ENCODE measurements at regions not wholly inside any gene's neighbourhood (a gene's known extent, or its start where the extent isn't known, plus 50 kb on each side); places are given as distances from the start of the nearest gene placed in this dataset.

GRCh38 chr12:13882176-13882575 is 99.2 kb downstream of the GRIN2B start:
- no peaks in the 10 kb centered on the region for H3K9me3 ChIP-seq (replicated peaks in 1 of 3)
- no peak overlapping the region for H3K27ac ChIP-seq
- H3K4me3 ChIP-seq: no peak overlapping the region
- intact Hi-C loops (cut with DNase I): no loop called here
- no peaks in the 10 kb centered on the region for H3K27me3 ChIP-seq
- H3K36me3 ChIP-seq (replicated peaks in 1 of 2): no peaks in the 10 kb centered on the region
- 51 to 60% (median 53%) methylated on average over 4 of the region's 4 CpGs for WGBS, 4 donors
- DNase-seq: no peak
- no peaks in the 10 kb centered on the region for H3K4me1 ChIP-seq (replicated peaks in 1 of 2)
- TF ChIP-seq POLR2A (IDR thresholded peaks at IDR 0.05) (no peak), CTCF (IDR thresholded peaks at IDR 0.05) (no peak)

- Histone ChIP-seq H3K36me3 (replicated peaks in 1 of 2) (no peaks in the 10 kb centered on the region), H3K4me3 (no peak overlapping the region), H3K27ac (no peak overlapping the region), H3K27me3 (no peaks in the 10 kb centered on the region), H3K9me3 (replicated peaks in 1 of 3) (no peaks in the 10 kb centered on the region), H3K4me1 (replicated peaks in 1 of 2) (no peaks in the 10 kb centered on the region)
- intact Hi-C loops (cut with DNase I): no loop called here
- TF ChIP-seq CTCF (IDR thresholded peaks at IDR 0.05): no peak
- TF ChIP-seq POLR2A (IDR thresholded peaks at IDR 0.05): no peak
- 56 to 68% (median 58%) methylated on average over 4 of the region's 4 CpGs for WGBS, 4 donors
- DNase-seq: no peak
Observed at GRCh38 chr12:13880613-13881012, 100.8 kb downstream of the GRIN2B start.

- no peaks in the 10 kb centered on the region for H3K27me3 ChIP-seq
- WGBS, 4 donors: 60 to 77% (median 64%) methylated on average over 4 of the region's 4 CpGs
- intact Hi-C loops (cut with DNase I): no loop called here
- TF ChIP-seq POLR2A (IDR thresholded peaks at IDR 0.05): no peak
- TF ChIP-seq CTCF (IDR thresholded peaks at IDR 0.05): no peak
- no peaks in the 10 kb centered on the region for H3K9me3 ChIP-seq (replicated peaks in 1 of 3)
- no peaks in the 10 kb centered on the region for H3K36me3 ChIP-seq (replicated peaks in 1 of 2)
- no peak for DNase-seq
- H3K4me3 ChIP-seq: no peak overlapping the region
- no peaks in the 10 kb centered on the region for H3K4me1 ChIP-seq (replicated peaks in 1 of 2)
- H3K27ac ChIP-seq: no peak overlapping the region
Observed at GRCh38 chr12:13875744-13876143, 105.7 kb downstream of the GRIN2B start.

- Histone ChIP-seq H3K36me3 (replicated peaks in 1 of 2) (no peaks in the 10 kb centered on the region), H3K4me1 (replicated peaks in 1 of 2) (no peaks in the 10 kb centered on the region), H3K9me3 (replicated peaks in 1 of 3) (no peaks in the 10 kb centered on the region), H3K27me3 (peaks cover 13% of the 10 kb centered on the region), H3K27ac (no peak overlapping the region), H3K4me3 (no peak overlapping the region)
- DNase-seq: no peak
- WGBS, 4 donors: 39 to 69% (median 60%) methylated on average over 2 of the region's 2 CpGs
- intact Hi-C loops (cut with DNase I): no loop called here
- TF ChIP-seq POLR2A (IDR thresholded peaks at IDR 0.05): no peak
- no peak for TF ChIP-seq CTCF (IDR thresholded peaks at IDR 0.05)
Observed at GRCh38 chr12:13870255-13870654, 111.1 kb downstream of the GRIN2B start.
